LNCAP (cell line): ENCODE measurements at regions not wholly inside any gene's neighbourhood (a gene's known extent, or its start where the extent isn't known, plus 50 kb on each side); places are given as distances from the start of the nearest gene placed in this dataset.

Experiments
- CTCF ChIP-seq: fragments of 450-650 bp; IDR thresholded peaks from 2 replicates; pipeline ENCODE4 v1.5.1; 2017; ENCODE audit warnings: mild to moderate bottlenecking

- TF ChIP-seq CTCF: no peak
These were observed 125.5 kb upstream of the LIFR start for GRCh38 chr5:38681966-38682365.

GRCh38 chr5:38686658-38687057, 130.2 kb upstream of the LIFR start:
- TF ChIP-seq CTCF: no peak

GRCh38 chr5:38692346-38692745, 135.9 kb upstream of the LIFR start:
- TF ChIP-seq CTCF: no peak

GRCh38 chr5:38692781-38693527, 136.5 kb upstream of the LIFR start:
- TF ChIP-seq CTCF: no peak

GRCh38 chr5:38695021-38695958, 138.8 kb upstream of the LIFR start:
- TF ChIP-seq CTCF: no peak

GRCh38 chr5:38697013-38697412, 140.6 kb upstream of the LIFR start:
- no peak for TF ChIP-seq CTCF

- no peak for TF ChIP-seq CTCF
These were observed 139.4 kb upstream of the OSMR start for GRCh38 chr5:38706376-38706775.
